ENCODE measurements at regions not wholly inside any gene's neighbourhood (a gene's known extent, or its start where the extent isn't known, plus 50 kb on each side); places are given as distances from the start of the nearest gene placed in this dataset.

DNA sequence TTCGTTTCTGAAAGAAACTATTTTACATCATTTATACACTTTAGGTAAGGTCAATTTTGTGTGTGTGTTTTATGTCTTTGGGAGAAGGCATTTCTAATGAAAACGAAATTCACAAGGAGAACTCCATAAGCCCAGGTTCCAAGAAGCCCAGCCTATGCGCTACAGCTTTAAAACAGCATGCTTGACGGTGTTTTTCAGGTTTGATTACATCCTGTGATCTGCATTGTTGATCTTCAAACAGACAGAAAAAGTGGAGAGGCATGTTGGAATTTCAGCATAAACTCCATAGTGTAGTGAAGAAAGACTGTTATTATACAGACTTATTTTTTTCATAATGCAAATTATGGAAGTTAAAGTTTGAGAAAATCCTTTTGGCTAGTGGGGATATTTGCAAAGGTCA is 187.6 kb downstream of the TEX36 start (continued):
- TF ChIP-seq, protein P1, sequence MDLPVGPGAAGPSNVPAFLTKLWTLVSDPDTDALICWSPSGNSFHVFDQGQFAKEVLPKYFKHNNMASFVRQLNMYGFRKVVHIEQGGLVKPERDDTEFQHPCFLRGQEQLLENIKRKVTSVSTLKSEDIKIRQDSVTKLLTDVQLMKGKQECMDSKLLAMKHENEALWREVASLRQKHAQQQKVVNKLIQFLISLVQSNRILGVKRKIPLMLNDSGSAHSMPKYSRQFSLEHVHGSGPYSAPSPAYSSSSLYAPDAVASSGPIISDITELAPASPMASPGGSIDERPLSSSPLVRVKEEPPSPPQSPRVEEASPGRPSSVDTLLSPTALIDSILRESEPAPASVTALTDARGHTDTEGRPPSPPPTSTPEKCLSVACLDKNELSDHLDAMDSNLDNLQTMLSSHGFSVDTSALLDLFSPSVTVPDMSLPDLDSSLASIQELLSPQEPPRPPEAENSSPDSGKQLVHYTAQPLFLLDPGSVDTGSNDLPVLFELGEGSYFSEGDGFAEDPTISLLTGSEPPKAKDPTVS (IDR thresholded peaks at IDR 0.05; ENCODE audit: low read depth, low read length): no peak
- TF ChIP-seq, protein P2, sequence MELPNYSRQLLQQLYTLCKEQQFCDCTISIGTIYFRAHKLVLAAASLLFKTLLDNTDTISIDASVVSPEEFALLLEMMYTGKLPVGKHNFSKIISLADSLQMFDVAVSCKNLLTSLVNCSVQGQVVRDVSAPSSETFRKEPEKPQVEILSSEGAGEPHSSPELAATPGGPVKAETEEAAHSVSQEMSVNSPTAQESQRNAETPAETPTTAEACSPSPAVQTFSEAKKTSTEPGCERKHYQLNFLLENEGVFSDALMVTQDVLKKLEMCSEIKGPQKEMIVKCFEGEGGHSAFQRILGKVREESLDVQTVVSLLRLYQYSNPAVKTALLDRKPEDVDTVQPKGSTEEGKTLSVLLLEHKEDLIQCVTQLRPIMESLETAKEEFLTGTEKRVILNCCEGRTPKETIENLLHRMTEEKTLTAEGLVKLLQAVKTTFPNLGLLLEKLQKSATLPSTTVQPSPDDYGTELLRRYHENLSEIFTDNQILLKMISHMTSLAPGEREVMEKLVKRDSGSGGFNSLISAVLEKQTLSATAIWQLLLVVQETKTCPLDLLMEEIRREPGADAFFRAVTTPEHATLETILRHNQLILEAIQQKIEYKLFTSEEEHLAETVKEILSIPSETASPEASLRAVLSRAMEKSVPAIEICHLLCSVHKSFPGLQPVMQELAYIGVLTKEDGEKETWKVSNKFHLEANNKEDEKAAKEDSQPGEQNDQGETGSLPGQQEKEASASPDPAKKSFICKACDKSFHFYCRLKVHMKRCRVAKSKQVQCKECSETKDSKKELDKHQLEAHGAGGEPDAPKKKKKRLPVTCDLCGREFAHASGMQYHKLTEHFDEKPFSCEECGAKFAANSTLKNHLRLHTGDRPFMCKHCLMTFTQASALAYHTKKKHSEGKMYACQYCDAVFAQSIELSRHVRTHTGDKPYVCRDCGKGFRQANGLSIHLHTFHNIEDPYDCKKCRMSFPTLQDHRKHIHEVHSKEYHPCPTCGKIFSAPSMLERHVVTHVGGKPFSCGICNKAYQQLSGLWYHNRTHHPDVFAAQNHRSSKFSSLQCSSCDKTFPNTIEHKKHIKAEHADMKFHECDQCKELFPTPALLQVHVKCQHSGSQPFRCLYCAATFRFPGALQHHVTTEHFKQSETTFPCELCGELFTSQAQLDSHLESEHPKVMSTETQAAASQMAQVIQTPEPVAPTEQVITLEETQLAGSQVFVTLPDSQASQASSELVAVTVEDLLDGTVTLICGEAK (IDR thresholded peaks at IDR 0.05; ENCODE audit: borderline replicate concordance): no peak
- TF ChIP-seq, protein P3, sequence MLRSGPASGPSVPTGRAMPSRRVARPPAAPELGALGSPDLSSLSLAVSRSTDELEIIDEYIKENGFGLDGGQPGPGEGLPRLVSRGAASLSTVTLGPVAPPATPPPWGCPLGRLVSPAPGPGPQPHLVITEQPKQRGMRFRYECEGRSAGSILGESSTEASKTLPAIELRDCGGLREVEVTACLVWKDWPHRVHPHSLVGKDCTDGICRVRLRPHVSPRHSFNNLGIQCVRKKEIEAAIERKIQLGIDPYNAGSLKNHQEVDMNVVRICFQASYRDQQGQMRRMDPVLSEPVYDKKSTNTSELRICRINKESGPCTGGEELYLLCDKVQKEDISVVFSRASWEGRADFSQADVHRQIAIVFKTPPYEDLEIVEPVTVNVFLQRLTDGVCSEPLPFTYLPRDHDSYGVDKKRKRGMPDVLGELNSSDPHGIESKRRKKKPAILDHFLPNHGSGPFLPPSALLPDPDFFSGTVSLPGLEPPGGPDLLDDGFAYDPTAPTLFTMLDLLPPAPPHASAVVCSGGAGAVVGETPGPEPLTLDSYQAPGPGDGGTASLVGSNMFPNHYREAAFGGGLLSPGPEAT (IDR thresholded peaks at IDR 0.05; ENCODE audit: low read depth): no peak
- TF ChIP-seq, protein P4, sequence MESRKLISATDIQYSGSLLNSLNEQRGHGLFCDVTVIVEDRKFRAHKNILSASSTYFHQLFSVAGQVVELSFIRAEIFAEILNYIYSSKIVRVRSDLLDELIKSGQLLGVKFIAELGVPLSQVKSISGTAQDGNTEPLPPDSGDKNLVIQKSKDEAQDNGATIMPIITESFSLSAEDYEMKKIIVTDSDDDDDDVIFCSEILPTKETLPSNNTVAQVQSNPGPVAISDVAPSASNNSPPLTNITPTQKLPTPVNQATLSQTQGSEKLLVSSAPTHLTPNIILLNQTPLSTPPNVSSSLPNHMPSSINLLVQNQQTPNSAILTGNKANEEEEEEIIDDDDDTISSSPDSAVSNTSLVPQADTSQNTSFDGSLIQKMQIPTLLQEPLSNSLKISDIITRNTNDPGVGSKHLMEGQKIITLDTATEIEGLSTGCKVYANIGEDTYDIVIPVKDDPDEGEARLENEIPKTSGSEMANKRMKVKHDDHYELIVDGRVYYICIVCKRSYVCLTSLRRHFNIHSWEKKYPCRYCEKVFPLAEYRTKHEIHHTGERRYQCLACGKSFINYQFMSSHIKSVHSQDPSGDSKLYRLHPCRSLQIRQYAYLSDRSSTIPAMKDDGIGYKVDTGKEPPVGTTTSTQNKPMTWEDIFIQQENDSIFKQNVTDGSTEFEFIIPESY (IDR thresholded peaks at IDR 0.05): no peak
